ENCODE measurements at regions not wholly inside any gene's neighbourhood (a gene's known extent, or its start where the extent isn't known, plus 50 kb on each side); places are given as distances from the start of the nearest gene placed in this dataset.
"Not testable (repeated sequence)": the region's sequence is repeated elsewhere in the genome, so short reads cannot be mapped to it uniquely, and the experiment has no call there.

GRCh38 chr7:20083781-20084180 is 133.4 kb downstream of the MACC1 start:
- DNase-seq (ENCODE audit: low read depth), result peak; percentile 83

GRCh38 chr7:20079080-20079479 is 138.1 kb downstream of the MACC1 start:
- DNase-seq (ENCODE audit: low read depth), result no peak

GRCh38 chr7:20076835-20077234 is 140.3 kb downstream of the MACC1 start:
- no peak for DNase-seq (ENCODE audit: low read depth)

GRCh38 chr7:20075992-20076820 is 141.0 kb downstream of the MACC1 start:
- no peak for DNase-seq (ENCODE audit: low read depth)

GRCh38 chr7:20075440-20075839 is 141.7 kb downstream of the MACC1 start:
- no peak for DNase-seq (ENCODE audit: low read depth)

GRCh38 chr7:20068004-20068403 is 149.2 kb downstream of the MACC1 start:
- not testable (repeated sequence) for DNase-seq (ENCODE audit: low read depth)

GRCh38 chr7:20064974-20065862 is 152.0 kb downstream of the MACC1 start:
- DNase-seq (ENCODE audit: low read depth), result peak; percentile 82

- DNase-seq (ENCODE audit: low read depth), result peak; percentile 73
These were observed 152.8 kb downstream of the MACC1 start for GRCh38 chr7:20064181-20064970.

- DNase-seq (ENCODE audit: low read depth), result no peak
These were observed 153.5 kb downstream of the MACC1 start for GRCh38 chr7:20063644-20064043.

GRCh38 chr7:20062932-20063331 is 154.3 kb downstream of the MACC1 start:
- DNase-seq (ENCODE audit: low read depth), result no peak

GRCh38 chr7:20053334-20054104 is 163.7 kb downstream of the MACC1 start:
- no peak for DNase-seq (ENCODE audit: low read depth)

GRCh38 chr7:20050241-20050966 is 166.8 kb downstream of the MACC1 start:
- DNase-seq (ENCODE audit: low read depth), result no peak

GRCh38 chr7:20038676-20039075 is 178.5 kb downstream of the MACC1 start:
- DNase-seq (ENCODE audit: low read depth), result no peak

GRCh38 chr7:20035279-20035875 is 181.8 kb downstream of the MACC1 start:
- no peak for DNase-seq (ENCODE audit: low read depth)

- DNase-seq (ENCODE audit: low read depth), result peak; percentile 25
These were observed 183.4 kb downstream of the MACC1 start for GRCh38 chr7:20033621-20034400.

GRCh38 chr7:20032741-20033140 is 184.4 kb downstream of the MACC1 start:
- DNase-seq (ENCODE audit: low read depth), result no peak

GRCh38 chr7:20030915-20031362 is 186.2 kb downstream of the MACC1 start:
- DNase-seq (ENCODE audit: low read depth), result peak; percentile 34

GRCh38 chr7:20030417-20030816 is 186.8 kb downstream of the MACC1 start:
- DNase-seq (ENCODE audit: low read depth), result peak; percentile 11

GRCh38 chr7:20026762-20027161 is 190.4 kb downstream of the MACC1 start:
- DNase-seq (ENCODE audit: low read depth), result no peak

Data from Daoy (cell line).